HL-60 (cell line): ENCODE measurements at regions not wholly inside any gene's neighbourhood (a gene's known extent, or its start where the extent isn't known, plus 50 kb on each side); places are given as distances from the start of the nearest gene placed in this dataset.
"Not testable (repeated sequence)": the region's sequence is repeated elsewhere in the genome, so short reads cannot be mapped to it uniquely, and the experiment has no call there.

Experiments
- DNase-seq, 2 experiments: peaks; one replicate each; pipeline ENCODE4 v3.0.0-alpha.2; 2010 to 2020; ENCODE audit warnings: low read depth in 1 of 2, low spot score in 1 of 2
- H3K27ac ChIP-seq: fragments of 250-450 bp; sonication (Bioruptor Pico); replicated peaks from 2 replicates; pipeline ENCODE4 v1.5.1; 2020; ENCODE audit warnings: mild to moderate bottlenecking, moderate library complexity
- H3K27me3 ChIP-seq: fragments of 250-450 bp; sonication (Bioruptor Pico); 2 replicates; pipeline ENCODE4 v1.5.1; 2021; ENCODE audit warnings: mild to moderate bottlenecking, moderate library complexity; ENCODE audit not compliant: insufficient read depth, poor library complexity, severe bottlenecking
- H3K4me3 ChIP-seq: replicated peaks from 2 replicates; pipeline ENCODE4 v1.5.1; 2011; ENCODE audit warnings: mild to moderate bottlenecking, control low read depth, low read length; ENCODE audit not compliant: insufficient read depth
- GABPA ChIP-seq: IDR thresholded peaks from 2 replicates; pipeline ENCODE4 v1.6.1; 2012; ENCODE audit warnings: low read depth
- POLR2AphosphoS5 ChIP-seq: IDR thresholded peaks from 2 replicates; pipeline ENCODE4 v1.6.1; 2012; ENCODE audit warnings: low read depth
- REST ChIP-seq: IDR thresholded peaks from 2 replicates; pipeline ENCODE4 v1.6.1; 2012; ENCODE audit warnings: low read depth; ENCODE audit not compliant: insufficient replicate concordance
- SPI1 ChIP-seq: IDR thresholded peaks from 2 replicates; pipeline ENCODE4 v1.6.1; 2012; ENCODE audit warnings: low read depth, mild to moderate bottlenecking, borderline replicate concordance
- TF ChIP-seq, protein P1 (sequence below): IDR thresholded peaks from one replicate; pipeline ENCODE4 v1.5.1; 2011; ENCODE audit warnings: low read length, control low read depth, inconsistent platforms; ENCODE audit not compliant: insufficient read depth

DNA sequence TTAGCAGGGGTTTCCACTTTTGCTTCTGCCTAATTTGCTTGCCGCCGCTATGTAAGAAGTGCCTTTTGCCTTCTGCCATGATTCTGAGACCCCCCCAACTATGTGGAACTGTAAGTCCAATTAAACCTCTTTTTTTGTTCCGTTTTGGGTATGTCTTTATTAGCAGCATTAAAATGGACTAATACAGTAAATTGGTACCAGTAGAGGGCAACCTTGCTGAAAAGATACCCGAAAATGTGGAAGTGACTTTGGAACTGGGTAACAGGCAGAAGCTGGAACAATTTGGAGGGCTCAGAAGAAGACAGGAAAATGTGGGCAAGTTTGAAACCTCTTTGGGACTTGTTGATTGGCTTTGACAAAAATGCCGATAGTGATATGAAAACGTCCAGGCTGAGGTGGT is 216.1 kb upstream of the FSIP2 start:
- no peak overlapping the region for H3K4me3 ChIP-seq
- no peak for DNase-seq
- no peak overlapping the region for H3K27ac ChIP-seq
- TF ChIP-seq, protein P1, sequence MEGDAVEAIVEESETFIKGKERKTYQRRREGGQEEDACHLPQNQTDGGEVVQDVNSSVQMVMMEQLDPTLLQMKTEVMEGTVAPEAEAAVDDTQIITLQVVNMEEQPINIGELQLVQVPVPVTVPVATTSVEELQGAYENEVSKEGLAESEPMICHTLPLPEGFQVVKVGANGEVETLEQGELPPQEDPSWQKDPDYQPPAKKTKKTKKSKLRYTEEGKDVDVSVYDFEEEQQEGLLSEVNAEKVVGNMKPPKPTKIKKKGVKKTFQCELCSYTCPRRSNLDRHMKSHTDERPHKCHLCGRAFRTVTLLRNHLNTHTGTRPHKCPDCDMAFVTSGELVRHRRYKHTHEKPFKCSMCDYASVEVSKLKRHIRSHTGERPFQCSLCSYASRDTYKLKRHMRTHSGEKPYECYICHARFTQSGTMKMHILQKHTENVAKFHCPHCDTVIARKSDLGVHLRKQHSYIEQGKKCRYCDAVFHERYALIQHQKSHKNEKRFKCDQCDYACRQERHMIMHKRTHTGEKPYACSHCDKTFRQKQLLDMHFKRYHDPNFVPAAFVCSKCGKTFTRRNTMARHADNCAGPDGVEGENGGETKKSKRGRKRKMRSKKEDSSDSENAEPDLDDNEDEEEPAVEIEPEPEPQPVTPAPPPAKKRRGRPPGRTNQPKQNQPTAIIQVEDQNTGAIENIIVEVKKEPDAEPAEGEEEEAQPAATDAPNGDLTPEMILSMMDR: no peak
- TF ChIP-seq POLR2AphosphoS5: no peak
- TF ChIP-seq GABPA: no peak
- TF ChIP-seq SPI1: peak; percentile 72; the same call in 1 of the 2 replicates
- no peaks in the 10 kb centered on the region for H3K27me3 ChIP-seq

DNA sequence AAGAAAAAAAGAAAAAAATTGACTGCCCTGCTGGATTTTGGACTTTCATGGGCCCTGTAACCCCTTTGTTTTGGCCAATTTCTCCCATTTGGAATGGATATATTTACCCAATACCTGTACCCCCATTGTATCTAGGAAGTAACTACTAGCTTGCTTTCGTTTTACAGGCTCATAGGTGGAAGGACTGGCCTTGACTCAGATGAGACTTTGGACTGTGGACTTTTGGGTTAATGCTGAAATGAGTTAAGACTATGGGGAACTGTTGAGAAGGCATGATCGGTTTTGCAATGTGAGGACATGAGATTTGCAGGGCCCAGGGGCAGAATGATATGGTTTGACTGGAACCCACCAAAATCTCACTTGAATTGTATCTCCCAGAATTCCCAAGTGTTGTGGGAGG is 214.4 kb upstream of the FSIP2 start:
- H3K4me3 ChIP-seq, H3K27me3 ChIP-seq, H3K27ac ChIP-seq, DNase-seq: not testable (repeated sequence)

GRCh38 chr2:185526161-185526560 is 212.4 kb upstream of the FSIP2 start:
- TF ChIP-seq GABPA: no peak
- no peak for TF ChIP-seq POLR2AphosphoS5
- TF ChIP-seq REST: no peak
- TF ChIP-seq SPI1: no peak
- TF ChIP-seq, protein P1: no peak
- Histone ChIP-seq H3K27me3 (no peaks in the 10 kb centered on the region), H3K27ac (no peak overlapping the region), H3K4me3 (no peak overlapping the region)
- no peak for DNase-seq

DNA sequence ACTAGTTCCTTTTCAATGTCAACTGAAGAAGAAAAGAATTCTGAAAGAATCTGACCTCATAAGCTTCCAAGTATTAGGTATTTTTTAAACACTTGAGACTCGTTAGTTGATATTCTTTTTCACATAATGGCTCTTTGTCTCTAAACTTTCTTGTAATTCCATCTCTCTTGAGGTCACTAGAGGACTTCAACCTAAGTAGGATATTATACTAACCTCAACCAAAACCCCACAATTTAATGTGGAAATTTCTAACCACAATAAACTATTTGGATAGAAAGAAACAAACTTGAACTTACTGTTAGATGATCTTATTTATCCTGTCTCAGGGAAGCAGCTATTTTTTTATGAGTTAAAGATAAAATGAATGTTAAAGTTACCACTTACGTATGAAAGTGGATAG is 206.9 kb upstream of the FSIP2 start:
- no peak overlapping the region for H3K27ac ChIP-seq

More for the DNA sequence above, 206.9 kb upstream of the FSIP2 start:
- TF ChIP-seq REST (no peak), GABPA (no peak), POLR2AphosphoS5 (no peak)
- DNase-seq: no peak
- Histone ChIP-seq H3K27me3 (no peaks in the 10 kb centered on the region), H3K4me3 (no peak overlapping the region)
